ENCODE measurements at regions not wholly inside any gene's neighbourhood (a gene's known extent, or its start where the extent isn't known, plus 50 kb on each side); places are given as distances from the start of the nearest gene placed in this dataset.
"Not testable (repeated sequence)": the region's sequence is repeated elsewhere in the genome, so short reads cannot be mapped to it uniquely, and the experiment has no call there.

GRCh38 chr16:21487956-21488355 is 111.4 kb upstream of the METTL9 start:
- H3K4me1 Mint-ChIP-seq = peaks cover 0 to 10% (median 6%) of the 10 kb centered on the region in 4 donors
- DNase-seq, H3K4me3 Mint-ChIP-seq, POLR2A ChIA-PET, H3K9me3 Mint-ChIP-seq, H3K36me3 Mint-ChIP-seq, H3K27me3 Mint-ChIP-seq, ATAC-seq, H3K27ac Mint-ChIP-seq: not testable (repeated sequence)

GRCh38 chr16:21499046-21499445 is 100.3 kb upstream of the METTL9 start:
- H3K9me3 Mint-ChIP-seq, H3K27me3 Mint-ChIP-seq, H3K27ac Mint-ChIP-seq, H3K4me3 Mint-ChIP-seq, H3K36me3 Mint-ChIP-seq, POLR2A ChIA-PET, DNase-seq, ATAC-seq: not testable (repeated sequence)
- peaks cover 0 to 14% (median 11%) of the 10 kb centered on the region in 4 donors for H3K4me1 Mint-ChIP-seq

- POLR2A ChIA-PET = interaction anchor here (0.6 to 1.4 kb wide), 4 partner anchors 9 to 688 kb away, joined by 3 to 7 read pairs (median 4); partner anchors contain the start of gene METTL9
- H3K27ac Mint-ChIP-seq = peak overlapping the region; percentile 55 to 97 (median 94)
- DNase-seq (peak in 9 of 10 donors; percentile 54 to 79 (median 67)), ATAC-seq (peak; percentile 67 to 76)
- not testable (repeated sequence) for H3K36me3 Mint-ChIP-seq, H3K27me3 Mint-ChIP-seq, H3K9me3 Mint-ChIP-seq
- H3K4me1 Mint-ChIP-seq = peaks cover 2 to 18% (median 16%) of the 10 kb centered on the region in 4 donors
- H3K4me3 Mint-ChIP-seq = peak overlapping the region; percentile 83 to 95 (median 89)
Observed at GRCh38 chr16:21501223-21501868, 98.0 kb upstream of the METTL9 start.

- peak overlapping the region; percentile 75 to 95 (median 85) for H3K4me3 Mint-ChIP-seq
- ATAC-seq (peak; percentile 73 to 81), DNase-seq (peak; percentile 84 to 96 (median 91))
- H3K27me3 Mint-ChIP-seq = no peaks in the 10 kb centered on the region
- H3K36me3 Mint-ChIP-seq = peaks cover 0 to 4% (median 0%) of the 10 kb centered on the region in 3 donors
- H3K9me3 Mint-ChIP-seq = no peaks in the 10 kb centered on the region
- peak overlapping the region; percentile 55 to 97 (median 92) for H3K27ac Mint-ChIP-seq
- POLR2A ChIA-PET = interaction anchor here (0.6 to 1.4 kb wide), 6 partner anchors 9 to 687 kb away, joined by 3 to 7 read pairs (median 3); partner anchors contain the start of gene METTL9
- peaks cover 5 to 26% (median 23%) of the 10 kb centered on the region in 4 donors for H3K4me1 Mint-ChIP-seq
Observed at GRCh38 chr16:21501869-21502667, 97.3 kb upstream of the METTL9 start.

GRCh38 chr16:21503574-21503920 is 95.8 kb upstream of the METTL9 start:
- peak overlapping the region; percentile 68 to 96 (median 84) for H3K27ac Mint-ChIP-seq
- H3K27me3 Mint-ChIP-seq, H3K36me3 Mint-ChIP-seq, ATAC-seq, POLR2A ChIA-PET, H3K9me3 Mint-ChIP-seq: not testable (repeated sequence)
- H3K4me1 Mint-ChIP-seq = peaks cover 12 to 39% (median 37%) of the 10 kb centered on the region in 4 donors
- H3K4me3 Mint-ChIP-seq = peak overlapping the region in 9 of 10 donors; percentile 44 to 92 (median 58)
- DNase-seq = peak in 3 of 10 donors; percentile 0 to 14 (median 1)

- ATAC-seq, H3K36me3 Mint-ChIP-seq, H3K27me3 Mint-ChIP-seq, H3K9me3 Mint-ChIP-seq, POLR2A ChIA-PET: not testable (repeated sequence)
- Mint-ChIP-seq H3K4me1 (peaks cover 16 to 45% (median 42%) of the 10 kb centered on the region in 4 donors), H3K27ac (peak overlapping the region; percentile 68 to 96 (median 84)), H3K4me3 (peak overlapping the region in 9 of 10 donors; percentile 44 to 92 (median 58))
- peak in 3 of 10 donors; percentile 0 to 59 (median 13) for DNase-seq
Observed at GRCh38 chr16:21503941-21504832, 95.2 kb upstream of the METTL9 start.

GRCh38 chr16:21505751-21506520 is 93.4 kb upstream of the METTL9 start:
- not testable (repeated sequence) for ATAC-seq, H3K27me3 Mint-ChIP-seq, H3K9me3 Mint-ChIP-seq
- Mint-ChIP-seq H3K4me1 (peaks cover 23 to 62% (median 57%) of the 10 kb centered on the region in 4 donors), H3K36me3 (peaks cover 0 to 14% (median 0%) of the 10 kb centered on the region in 3 donors), H3K4me3 (peak overlapping the region; percentile 18 to 91 (median 84)), H3K27ac (peak overlapping the region; percentile 92 to 97 (median 94))
- POLR2A ChIA-PET = interaction anchor here (0.7 kb wide), 3 partner anchors 22 to 158 kb away, joined by 3 read pairs; partner anchors contain the start of gene OTOA
- DNase-seq = peak in 3 of 10 donors; percentile 0 to 18 (median 12)

GRCh38 chr16:21506857-21507456 is 92.4 kb upstream of the METTL9 start:
- H3K4me1 Mint-ChIP-seq = peaks cover 30 to 71% (median 66%) of the 10 kb centered on the region in 4 donors
- H3K36me3 Mint-ChIP-seq = peaks cover 0 to 20% (median 0%) of the 10 kb centered on the region in 3 donors
- ATAC-seq (peak; percentile 64 to 68), DNase-seq (peak in 9 of 10 donors; percentile 17 to 80 (median 60))
- not testable (repeated sequence) for H3K9me3 Mint-ChIP-seq, H3K27me3 Mint-ChIP-seq
- POLR2A ChIA-PET = interaction anchor here (0.7 to 1.7 kb wide), 5 partner anchors 12 to 157 kb away, joined by 3 to 7 read pairs (median 3); partner anchors contain the start of gene OTOA
- H3K4me3 Mint-ChIP-seq = peak overlapping the region; percentile 79 to 91 (median 86)
- H3K27ac Mint-ChIP-seq = peak overlapping the region; percentile 92 to 97 (median 94)

GRCh38 chr16:21507631-21508305 is 91.6 kb upstream of the METTL9 start:
- POLR2A ChIA-PET = interaction anchor here (0.5 to 1.7 kb wide), 3 partner anchors 11 to 96 kb away, joined by 3 to 7 read pairs (median 6); no protein-coding TSS in a partner anchor
- ATAC-seq, H3K9me3 Mint-ChIP-seq, H3K27me3 Mint-ChIP-seq: not testable (repeated sequence)
- Mint-ChIP-seq H3K27ac (peak overlapping the region; percentile 92 to 97 (median 94)), H3K4me1 (peaks cover 30 to 74% (median 68%) of the 10 kb centered on the region in 4 donors), H3K4me3 (peak overlapping the region; percentile 66 to 91 (median 86)), H3K36me3 (peaks cover 0 to 20% (median 0%) of the 10 kb centered on the region in 3 donors)
- peak in 3 of 10 donors; percentile 1 to 56 (median 15) for DNase-seq

GRCh38 chr16:21508661-21509436 is 90.5 kb upstream of the METTL9 start:
- H3K4me1 Mint-ChIP-seq = peaks cover 30 to 71% (median 66%) of the 10 kb centered on the region in 4 donors
- peak in 2 of 10 donors; percentile 16 to 50 for DNase-seq
- POLR2A ChIA-PET, ATAC-seq, H3K27me3 Mint-ChIP-seq, H3K9me3 Mint-ChIP-seq: not testable (repeated sequence)
- peak overlapping the region; percentile 87 to 97 (median 94) for H3K27ac Mint-ChIP-seq
- H3K36me3 Mint-ChIP-seq = peaks cover 0 to 16% (median 0%) of the 10 kb centered on the region in 3 donors
- peak overlapping the region; percentile 14 to 91 (median 84) for H3K4me3 Mint-ChIP-seq

All from naive thymus-derived CD8-positive, alpha-beta T cell (primary cell).